ENCODE measurements at regions not wholly inside any gene's neighbourhood (a gene's known extent, or its start where the extent isn't known, plus 50 kb on each side); places are given as distances from the start of the nearest gene placed in this dataset.

GRCh38 chr12:84411031-84411430 lies 501.6 kb downstream of the SLC6A15 start:
- no peak for TF ChIP-seq POLR2A (IDR thresholded peaks at IDR 0.05)
- TF ChIP-seq CTCF (IDR thresholded peaks at IDR 0.05), result no peak
- TF ChIP-seq POLR2AphosphoS5 (IDR thresholded peaks at IDR 0.05), result no peak
- TF ChIP-seq EP300 (IDR thresholded peaks at IDR 0.05), result no peak

All from upper lobe of left lung (tissue), 4 donors.